ENCODE measurements at regions not wholly inside any gene's neighbourhood (a gene's known extent, or its start where the extent isn't known, plus 50 kb on each side); places are given as distances from the start of the nearest gene placed in this dataset.

GRCh38 chr2:82257796-82258555 is 1953.4 kb upstream of the LRRTM1 start:
- no peak for TF ChIP-seq CTCF (IDR thresholded peaks at IDR 0.05)
- Histone ChIP-seq H3K4me3 (no peak overlapping the region), H3K9me3 (no peaks in the 10 kb centered on the region), H3K4me1 (no peaks in the 10 kb centered on the region), H3K27ac (no peak overlapping the region), H3K27me3 (no peaks in the 10 kb centered on the region), H3K36me3 (no peaks in the 10 kb centered on the region)
- no peak for DNase-seq

DNA sequence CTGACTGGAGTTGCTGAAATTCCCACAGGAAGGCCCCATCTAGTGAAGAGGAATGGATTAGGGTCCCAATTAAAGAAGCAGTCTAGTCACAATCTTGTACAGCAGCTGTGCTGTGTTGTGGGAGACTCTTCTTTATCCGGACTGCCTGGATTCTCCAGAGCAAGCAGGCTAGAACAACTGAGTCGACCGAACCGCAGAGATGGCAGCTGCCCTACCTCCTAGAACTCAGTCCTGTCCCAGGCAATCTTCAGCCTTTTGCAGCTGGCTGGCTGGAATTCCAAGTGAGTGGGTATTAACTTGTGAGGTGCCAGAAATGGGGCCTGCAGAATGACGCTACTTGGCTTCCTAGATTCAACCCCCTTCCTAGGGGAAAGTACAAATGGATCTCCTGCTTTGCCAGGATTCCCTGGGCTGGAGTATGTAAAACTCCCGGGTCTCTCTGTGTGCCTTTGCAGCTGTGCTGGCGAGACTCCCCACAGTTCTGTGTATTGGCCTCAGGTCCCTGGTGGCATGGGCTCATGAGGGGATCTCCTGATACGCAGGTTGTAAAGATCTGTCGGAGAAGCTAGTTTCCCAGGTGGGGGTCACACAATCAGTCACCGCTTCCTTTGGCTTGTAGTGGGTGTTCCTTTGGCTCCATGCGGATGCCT is 1952.6 kb upstream of the LRRTM1 start:
- Histone ChIP-seq H3K36me3 (no peaks in the 10 kb centered on the region), H3K4me1 (no peaks in the 10 kb centered on the region), H3K27me3 (no peaks in the 10 kb centered on the region), H3K9me3 (no peaks in the 10 kb centered on the region), H3K27ac (no peak overlapping the region), H3K4me3 (no peak overlapping the region)
- TF ChIP-seq POLR2A (IDR thresholded peaks at IDR 0.05) (no peak), CTCF (IDR thresholded peaks at IDR 0.05) (no peak)
- no peak for DNase-seq

DNA sequence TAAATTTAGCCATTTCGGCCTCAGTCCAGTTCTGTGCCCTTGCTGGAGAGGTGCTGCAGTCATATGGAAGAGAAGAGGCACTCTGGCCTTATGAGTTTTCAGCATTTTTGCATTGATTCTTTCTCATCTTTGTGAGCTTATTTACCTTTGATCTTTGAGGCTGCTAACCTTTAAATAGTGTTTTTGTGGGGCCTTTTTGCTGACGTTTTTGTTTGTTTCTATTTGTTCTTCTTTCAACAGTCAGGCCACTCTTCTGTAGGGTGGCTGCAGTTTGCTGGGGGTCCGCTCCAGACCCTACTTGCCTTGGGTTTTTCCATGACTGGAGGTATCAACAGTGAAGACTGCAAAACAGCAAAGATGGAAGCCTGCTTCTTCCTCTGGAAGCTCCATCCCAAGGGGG is 1951.7 kb upstream of the LRRTM1 start:
- no peak overlapping the region for H3K4me3 ChIP-seq
- no peaks in the 10 kb centered on the region for H3K36me3 ChIP-seq
- no peaks in the 10 kb centered on the region for H3K9me3 ChIP-seq
- H3K27me3 ChIP-seq, result no peaks in the 10 kb centered on the region
- DNase-seq, result no peak
- TF ChIP-seq POLR2A (IDR thresholded peaks at IDR 0.05) (no peak), CTCF (IDR thresholded peaks at IDR 0.05) (no peak)
- H3K4me1 ChIP-seq, result no peaks in the 10 kb centered on the region
- H3K27ac ChIP-seq, result no peak overlapping the region

GRCh38 chr2:82254728-82255127 is 1950.2 kb upstream of the LRRTM1 start:
- no peak for DNase-seq
- Histone ChIP-seq H3K9me3 (no peaks in the 10 kb centered on the region), H3K27me3 (no peaks in the 10 kb centered on the region)

DNA sequence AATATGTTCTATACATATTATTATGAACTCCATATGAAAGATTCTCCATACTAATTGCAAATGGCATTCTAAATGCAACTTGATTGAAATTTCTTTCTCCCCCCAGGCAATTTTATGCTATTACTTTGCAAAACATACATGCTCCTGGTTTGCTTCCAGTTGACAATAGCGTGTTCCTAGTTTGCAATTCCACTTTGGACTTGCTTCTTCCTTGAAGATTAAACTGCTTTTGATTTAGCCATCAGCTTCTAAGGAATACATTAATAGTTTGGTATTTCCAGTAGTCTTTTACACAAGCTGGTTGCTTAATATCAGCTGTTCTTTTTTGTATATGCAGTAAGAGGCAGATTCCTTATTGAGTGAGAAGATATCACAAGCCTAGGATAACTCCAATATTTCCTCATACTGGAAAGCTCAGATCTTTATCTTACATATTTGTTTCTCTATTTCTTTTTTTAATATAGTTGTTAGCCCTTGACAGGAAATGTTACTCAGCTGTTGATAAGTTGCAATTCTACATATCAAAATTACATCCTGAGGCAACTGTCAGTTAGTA is 1941.7 kb upstream of the LRRTM1 start:
- DNase-seq, result no peak
- H3K27me3 ChIP-seq, result no peaks in the 10 kb centered on the region
- TF ChIP-seq POLR2A (IDR thresholded peaks at IDR 0.05) (no peak), CTCF (IDR thresholded peaks at IDR 0.05) (no peak)
- no peaks in the 10 kb centered on the region for H3K4me1 ChIP-seq
- H3K4me3 ChIP-seq, result no peak overlapping the region
- no peaks in the 10 kb centered on the region for H3K9me3 ChIP-seq
- H3K36me3 ChIP-seq, result no peaks in the 10 kb centered on the region
- H3K27ac ChIP-seq, result no peak overlapping the region

More at GRCh38 chr2:82254728-82255127, 1950.2 kb upstream of the LRRTM1 start:
- Histone ChIP-seq H3K27ac (no peak overlapping the region), H3K4me3 (no peak overlapping the region), H3K36me3 (no peaks in the 10 kb centered on the region), H3K4me1 (no peaks in the 10 kb centered on the region)
- TF ChIP-seq CTCF (IDR thresholded peaks at IDR 0.05), result no peak
- TF ChIP-seq POLR2A (IDR thresholded peaks at IDR 0.05), result no peak
